ENCODE measurements at regions not wholly inside any gene's neighbourhood (a gene's known extent, or its start where the extent isn't known, plus 50 kb on each side); places are given as distances from the start of the nearest gene placed in this dataset.
"Not testable (repeated sequence)": the region's sequence is repeated elsewhere in the genome, so short reads cannot be mapped to it uniquely, and the experiment has no call there.

- Histone ChIP-seq H3K27ac (ENCODE audit: low read depth, low read length) (no peak overlapping the region), H3K4me3 (ENCODE audit: low read depth, low read length) (no peak overlapping the region)
These were observed 61.1 kb downstream of the BARX1 start for GRCh38 chr9:93893899-93894690.

GRCh38 chr9:93893194-93893593 is 62.0 kb downstream of the BARX1 start:
- H3K4me3 ChIP-seq (ENCODE audit: low read depth, low read length): no peak overlapping the region
- H3K27me3 ChIP-seq (ENCODE audit: control insufficient read depth, insufficient read depth, low read length): no peaks in the 10 kb centered on the region

More at GRCh38 chr9:93893899-93894690, 61.1 kb downstream of the BARX1 start:
- H3K27me3 ChIP-seq (ENCODE audit: control insufficient read depth, insufficient read depth, low read length): no peaks in the 10 kb centered on the region
- H3K9ac ChIP-seq (ENCODE audit: low read depth, low read length): no peak overlapping the region
- H3K36me3 ChIP-seq (ENCODE audit: control insufficient read depth, insufficient read depth, low read length): no peaks in the 10 kb centered on the region
- no peaks in the 10 kb centered on the region for H3K4me1 ChIP-seq (ENCODE audit: control insufficient read depth, insufficient read depth, low read length)
- peaks cover 5% of the 10 kb centered on the region; the same call in 1 of the 2 replicates for H3K9me3 ChIP-seq (ENCODE audit: control insufficient read depth, insufficient read depth, low read length)

GRCh38 chr9:93892748-93893147 is 62.4 kb downstream of the BARX1 start:
- H3K27me3 ChIP-seq (ENCODE audit: control insufficient read depth, insufficient read depth, low read length): no peaks in the 10 kb centered on the region
- H3K27ac ChIP-seq (ENCODE audit: low read depth, low read length): no peak overlapping the region
- H3K4me1 ChIP-seq (ENCODE audit: control insufficient read depth, insufficient read depth, low read length): no peaks in the 10 kb centered on the region
- peaks cover 5% of the 10 kb centered on the region; the same call in 1 of the 2 replicates for H3K9me3 ChIP-seq (ENCODE audit: control insufficient read depth, insufficient read depth, low read length)
- no peaks in the 10 kb centered on the region for H3K36me3 ChIP-seq (ENCODE audit: control insufficient read depth, insufficient read depth, low read length)
- H3K4me3 ChIP-seq (ENCODE audit: low read depth, low read length): no peak overlapping the region
- no peak overlapping the region for H3K9ac ChIP-seq (ENCODE audit: low read depth, low read length)

More at GRCh38 chr9:93893194-93893593, 62.0 kb downstream of the BARX1 start:
- no peaks in the 10 kb centered on the region for H3K4me1 ChIP-seq (ENCODE audit: control insufficient read depth, insufficient read depth, low read length)
- H3K36me3 ChIP-seq (ENCODE audit: control insufficient read depth, insufficient read depth, low read length): no peaks in the 10 kb centered on the region
- H3K9ac ChIP-seq (ENCODE audit: low read depth, low read length): no peak overlapping the region
- no peak overlapping the region for H3K27ac ChIP-seq (ENCODE audit: low read depth, low read length)
- peaks cover 5% of the 10 kb centered on the region; the same call in 1 of the 2 replicates for H3K9me3 ChIP-seq (ENCODE audit: control insufficient read depth, insufficient read depth, low read length)

- Histone ChIP-seq H3K4me3 (ENCODE audit: low read depth, low read length) (no peak overlapping the region), H3K4me1 (ENCODE audit: control insufficient read depth, insufficient read depth, low read length) (no peaks in the 10 kb centered on the region), H3K9me3 (ENCODE audit: control insufficient read depth, insufficient read depth, low read length) (peaks cover 5% of the 10 kb centered on the region; the same call in 1 of the 2 replicates), H3K27me3 (ENCODE audit: control insufficient read depth, insufficient read depth, low read length) (no peaks in the 10 kb centered on the region), H3K9ac (ENCODE audit: low read depth, low read length) (no peak overlapping the region), H3K27ac (ENCODE audit: low read depth, low read length) (no peak overlapping the region), H3K36me3 (ENCODE audit: control insufficient read depth, insufficient read depth, low read length) (no peaks in the 10 kb centered on the region)
These were observed 63.4 kb downstream of the BARX1 start for GRCh38 chr9:93891549-93892310.

GRCh38 chr9:93891050-93891449 is 64.1 kb downstream of the BARX1 start:
- H3K36me3 ChIP-seq (ENCODE audit: control insufficient read depth, insufficient read depth, low read length): no peaks in the 10 kb centered on the region
- H3K27me3 ChIP-seq (ENCODE audit: control insufficient read depth, insufficient read depth, low read length): no peaks in the 10 kb centered on the region
- H3K9me3 ChIP-seq (ENCODE audit: control insufficient read depth, insufficient read depth, low read length): peaks cover 5% of the 10 kb centered on the region; the same call in 1 of the 2 replicates
- H3K4me3 ChIP-seq (ENCODE audit: low read depth, low read length): no peak overlapping the region
- H3K9ac ChIP-seq (ENCODE audit: low read depth, low read length): no peak overlapping the region
- no peaks in the 10 kb centered on the region for H3K4me1 ChIP-seq (ENCODE audit: control insufficient read depth, insufficient read depth, low read length)
- no peak overlapping the region for H3K27ac ChIP-seq (ENCODE audit: low read depth, low read length)

DNA sequence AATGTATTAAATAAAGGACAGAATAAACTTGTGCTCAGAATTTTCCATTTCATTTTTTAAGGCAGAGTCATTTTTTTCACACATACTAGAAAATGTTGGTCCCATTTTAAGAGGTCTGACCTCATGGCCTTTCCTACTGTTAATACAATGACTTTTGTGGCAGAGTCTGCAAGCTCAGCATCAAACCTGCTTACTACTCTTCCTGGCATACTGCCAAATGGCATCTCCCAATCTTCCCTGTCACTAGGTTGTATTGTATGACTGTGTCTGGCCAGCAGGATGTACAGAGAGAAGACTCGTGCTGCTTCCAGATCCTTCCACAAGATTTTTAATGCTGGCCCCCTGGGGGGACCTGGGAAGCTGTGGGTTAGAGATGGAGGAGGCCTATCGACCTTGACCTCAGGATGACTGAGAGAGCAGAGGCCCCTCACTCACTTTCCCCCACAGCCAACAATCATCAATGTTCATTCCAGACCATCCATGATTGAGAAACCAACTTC is 64.7 kb downstream of the BARX1 start:
- Histone ChIP-seq H3K27ac (ENCODE audit: low read depth, low read length) (no peak overlapping the region), H3K27me3 (ENCODE audit: control insufficient read depth, insufficient read depth, low read length) (no peaks in the 10 kb centered on the region), H3K4me1 (ENCODE audit: control insufficient read depth, insufficient read depth, low read length) (no peaks in the 10 kb centered on the region), H3K36me3 (ENCODE audit: control insufficient read depth, insufficient read depth, low read length) (no peaks in the 10 kb centered on the region), H3K4me3 (ENCODE audit: low read depth, low read length) (no peak overlapping the region), H3K9ac (ENCODE audit: low read depth, low read length) (no peak overlapping the region), H3K9me3 (ENCODE audit: control insufficient read depth, insufficient read depth, low read length) (peaks cover 5% of the 10 kb centered on the region; the same call in 1 of the 2 replicates)

- no peak overlapping the region for H3K4me3 ChIP-seq (ENCODE audit: low read depth, low read length)
- H3K27ac ChIP-seq (ENCODE audit: low read depth, low read length): no peak overlapping the region
- H3K27me3 ChIP-seq (ENCODE audit: control insufficient read depth, insufficient read depth, low read length): no peaks in the 10 kb centered on the region
- H3K9ac ChIP-seq (ENCODE audit: low read depth, low read length): no peak overlapping the region
- no peaks in the 10 kb centered on the region; the same call in 1 of the 2 replicates for H3K9me3 ChIP-seq (ENCODE audit: control insufficient read depth, insufficient read depth, low read length)
- no peaks in the 10 kb centered on the region for H3K4me1 ChIP-seq (ENCODE audit: control insufficient read depth, insufficient read depth, low read length)
- H3K36me3 ChIP-seq (ENCODE audit: control insufficient read depth, insufficient read depth, low read length): no peaks in the 10 kb centered on the region
These were observed 68.2 kb downstream of the BARX1 start for GRCh38 chr9:93886911-93887310.

GRCh38 chr9:93884808-93885207 is 70.3 kb downstream of the BARX1 start:
- H3K27ac ChIP-seq (ENCODE audit: low read depth, low read length): no peak overlapping the region
- no peaks in the 10 kb centered on the region; the same call in 1 of the 2 replicates for H3K9me3 ChIP-seq (ENCODE audit: control insufficient read depth, insufficient read depth, low read length)
- no peak overlapping the region for H3K4me3 ChIP-seq (ENCODE audit: low read depth, low read length)
- H3K27me3 ChIP-seq (ENCODE audit: control insufficient read depth, insufficient read depth, low read length): no peaks in the 10 kb centered on the region
- no peaks in the 10 kb centered on the region for H3K4me1 ChIP-seq (ENCODE audit: control insufficient read depth, insufficient read depth, low read length)
- no peaks in the 10 kb centered on the region for H3K36me3 ChIP-seq (ENCODE audit: control insufficient read depth, insufficient read depth, low read length)
- no peak overlapping the region for H3K9ac ChIP-seq (ENCODE audit: low read depth, low read length)

DNA sequence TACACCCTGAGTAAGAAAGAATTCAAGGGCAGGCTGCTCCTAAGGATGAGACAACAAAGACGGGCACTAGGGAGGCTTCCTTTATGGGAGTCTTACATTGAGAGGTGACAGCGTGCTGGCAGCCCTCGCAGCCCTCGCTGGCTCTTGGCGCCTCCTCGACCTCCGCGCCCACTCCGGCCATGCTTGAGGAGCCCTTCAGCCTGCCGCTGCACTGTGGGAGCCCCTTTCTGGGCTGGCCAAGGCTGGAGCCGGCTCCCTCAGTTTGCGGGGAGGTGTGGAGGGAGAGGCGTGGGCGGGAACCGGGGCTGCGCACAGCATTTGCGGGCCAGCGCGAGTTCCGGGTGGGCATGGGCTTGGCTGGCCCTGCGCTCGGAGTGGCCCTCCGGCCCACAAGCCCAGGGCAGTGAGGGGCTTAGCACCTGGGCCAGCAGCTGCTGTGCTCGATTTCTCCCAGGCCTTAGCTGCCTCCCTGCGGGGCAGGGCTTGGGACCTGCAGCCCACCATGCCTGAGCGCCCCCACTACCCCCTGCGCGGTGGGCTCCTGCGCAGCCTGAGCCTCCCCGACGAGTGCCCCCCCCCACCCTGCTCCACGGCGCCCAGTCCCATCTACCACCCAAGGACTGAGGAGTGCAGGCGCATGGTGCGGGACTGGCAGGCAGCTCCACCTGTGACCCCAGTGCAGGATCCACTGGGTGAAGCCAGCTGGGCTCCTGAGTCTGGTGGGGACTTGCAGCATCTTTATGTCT is 75.3 kb downstream of the BARX1 start:
- not testable (repeated sequence) for H3K36me3 ChIP-seq (ENCODE audit: control insufficient read depth, insufficient read depth, low read length); H3K4me3 ChIP-seq (ENCODE audit: low read depth, low read length); H3K9ac ChIP-seq (ENCODE audit: low read depth, low read length); H3K27ac ChIP-seq (ENCODE audit: low read depth, low read length); H3K27me3 ChIP-seq (ENCODE audit: control insufficient read depth, insufficient read depth, low read length); H3K9me3 ChIP-seq (ENCODE audit: control insufficient read depth, insufficient read depth, low read length); H3K4me1 ChIP-seq (ENCODE audit: control insufficient read depth, insufficient read depth, low read length)

DNA sequence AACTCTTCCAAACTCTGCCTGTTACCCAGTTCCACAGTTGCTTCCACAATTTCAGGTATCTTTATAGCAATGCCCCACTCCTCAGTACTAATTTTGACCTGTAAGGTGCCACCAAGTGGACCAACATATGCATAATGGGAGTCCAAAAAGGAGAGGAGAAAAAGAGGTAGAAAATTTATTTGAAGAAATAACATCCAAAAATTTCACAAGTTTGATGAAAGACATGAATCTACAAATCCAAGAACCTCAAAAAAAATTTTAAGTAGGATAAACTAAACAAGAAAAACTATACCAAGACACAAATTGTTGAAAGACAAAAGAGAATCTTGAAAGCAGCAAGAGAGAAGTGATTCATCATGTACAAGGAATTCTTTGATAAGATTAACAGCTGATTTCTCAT is 79.8 kb downstream of the BARX1 start:
- Histone ChIP-seq H3K27ac (ENCODE audit: low read depth, low read length) (no peak overlapping the region), H3K4me3 (ENCODE audit: low read depth, low read length) (no peak overlapping the region), H3K27me3 (ENCODE audit: control insufficient read depth, insufficient read depth, low read length) (no peaks in the 10 kb centered on the region), H3K9me3 (ENCODE audit: control insufficient read depth, insufficient read depth, low read length) (peaks cover 18% of the 10 kb centered on the region), H3K4me1 (ENCODE audit: control insufficient read depth, insufficient read depth, low read length) (no peaks in the 10 kb centered on the region), H3K36me3 (ENCODE audit: control insufficient read depth, insufficient read depth, low read length) (no peaks in the 10 kb centered on the region), H3K9ac (ENCODE audit: low read depth, low read length) (no peak overlapping the region)

Data from HUES48 (cell line).